Pons (tissue), 1 donor: ENCODE measurements at regions not wholly inside any gene's neighbourhood (a gene's known extent, or its start where the extent isn't known, plus 50 kb on each side); places are given as distances from the start of the nearest gene placed in this dataset.
A peak's percentile ranks its signal among the peaks of the same experiment; 100 is the strongest.
"Not testable (repeated sequence)": the region's sequence is repeated elsewhere in the genome, so short reads cannot be mapped to it uniquely, and the experiment has no call there.

ENCODE experiments used
- DNase-seq: peaks from one replicate; pipeline ENCODE4 v3.0.0-alpha.2; 2016; ENCODE audit warnings: low spot score

DNA sequence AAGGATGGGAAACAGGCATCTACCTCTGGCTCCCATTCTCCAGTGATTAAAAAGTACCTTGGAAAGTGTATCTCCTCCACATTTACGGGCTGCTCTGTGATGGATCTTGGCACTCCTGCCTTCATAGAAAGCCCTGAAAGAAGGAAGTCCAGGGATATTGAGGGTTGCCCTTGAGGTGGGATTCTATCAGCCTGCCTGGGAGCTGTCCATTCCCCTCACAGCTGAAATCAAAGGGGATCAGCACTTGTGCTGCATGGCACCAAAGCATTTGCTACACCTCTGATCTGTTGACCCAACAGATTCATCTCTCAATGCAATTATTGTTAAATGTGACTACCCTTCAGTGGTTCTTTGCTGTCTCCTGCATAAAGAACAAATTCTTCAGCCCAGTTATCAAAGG, 442.0 kb upstream of the RUNX1 start:
- no peak for DNase-seq

DNA sequence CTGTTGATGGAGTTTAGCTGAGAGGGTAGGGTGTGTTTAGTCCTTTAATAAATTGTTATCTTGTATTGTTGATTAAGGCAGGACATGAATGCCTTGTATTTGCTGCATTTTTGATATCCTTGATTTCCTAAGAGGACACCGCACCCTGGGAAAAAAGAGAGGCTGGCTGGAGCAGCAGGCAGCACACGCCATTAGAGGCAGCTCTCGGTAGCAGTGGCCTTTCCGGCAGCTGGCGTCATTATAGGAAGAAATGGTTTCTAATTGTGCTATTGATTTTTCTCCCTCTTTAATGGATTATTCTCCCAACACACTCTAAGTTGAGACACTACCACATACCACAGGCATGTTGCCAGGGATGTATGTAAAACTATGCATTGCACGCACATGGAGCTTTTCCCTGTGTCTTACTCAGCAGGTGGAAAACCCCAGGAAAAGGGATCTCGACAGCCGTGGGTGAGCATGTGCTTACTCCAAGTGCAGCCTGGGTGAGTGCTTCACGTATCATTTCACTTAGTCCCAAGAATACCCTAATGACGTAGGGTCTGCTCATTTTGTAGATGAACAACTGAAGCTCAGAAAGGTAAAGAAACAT, 440.4 kb upstream of the RUNX1 start:
- no peak for DNase-seq

DNA sequence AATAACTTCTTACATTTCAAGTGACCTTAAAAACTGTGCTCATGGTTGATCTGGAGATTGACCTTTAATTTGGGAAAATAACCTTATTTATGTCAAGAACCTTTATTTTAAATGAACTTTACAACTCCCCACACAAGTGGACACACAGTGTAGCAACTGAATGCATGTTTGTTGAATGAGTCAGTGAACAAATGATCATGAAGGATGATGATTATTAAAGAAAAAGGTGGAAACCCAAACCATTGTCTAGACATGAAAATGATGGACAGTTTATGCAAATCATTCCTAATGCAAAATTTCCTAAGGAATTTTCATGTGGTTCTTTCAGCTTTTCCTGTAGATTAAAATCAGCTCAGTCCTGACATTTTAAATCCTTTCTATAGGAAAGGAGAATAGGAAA, 439.8 kb upstream of the RUNX1 start:
- no peak for DNase-seq

DNA sequence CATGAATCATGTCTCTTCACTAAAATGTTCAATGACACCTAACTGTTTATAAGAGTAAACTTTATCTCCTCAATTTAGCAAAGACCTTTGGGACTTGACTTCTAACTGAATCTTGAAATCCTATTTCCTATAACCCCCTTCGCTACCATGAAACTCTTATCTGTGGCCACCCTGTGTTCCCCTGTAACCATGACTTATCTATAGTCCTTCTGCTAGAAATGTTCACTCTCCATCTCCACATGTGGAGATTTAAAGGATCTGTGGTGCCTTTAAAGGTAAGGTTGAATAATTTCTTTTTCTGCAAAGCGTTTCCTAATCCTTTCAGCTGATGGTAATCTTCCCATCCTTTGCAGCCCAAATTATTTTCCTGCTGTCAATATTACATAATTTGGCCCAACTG, 436.3 kb upstream of the RUNX1 start:
- DNase-seq, result no peak

DNA sequence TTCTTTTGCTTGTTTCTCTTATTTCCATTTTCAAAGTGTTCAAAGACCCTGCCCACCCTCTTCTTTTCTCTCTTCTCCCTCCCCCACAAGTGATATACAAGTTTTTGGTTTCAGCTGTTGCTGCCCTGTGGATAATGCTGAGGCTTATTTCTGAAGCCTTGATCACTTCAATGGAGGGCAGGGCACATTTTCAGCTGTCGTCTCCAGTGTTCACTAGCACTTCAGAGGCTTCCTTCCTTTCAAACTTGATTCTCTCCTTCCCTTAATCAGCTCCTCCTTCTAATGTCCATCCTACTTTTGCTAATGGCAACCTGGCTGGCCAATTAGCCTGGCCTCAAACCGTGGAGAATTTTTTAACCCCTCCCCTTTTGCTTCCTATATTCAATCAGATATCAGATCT, 435.7 kb upstream of the RUNX1 start:
- no peak for DNase-seq

DNA sequence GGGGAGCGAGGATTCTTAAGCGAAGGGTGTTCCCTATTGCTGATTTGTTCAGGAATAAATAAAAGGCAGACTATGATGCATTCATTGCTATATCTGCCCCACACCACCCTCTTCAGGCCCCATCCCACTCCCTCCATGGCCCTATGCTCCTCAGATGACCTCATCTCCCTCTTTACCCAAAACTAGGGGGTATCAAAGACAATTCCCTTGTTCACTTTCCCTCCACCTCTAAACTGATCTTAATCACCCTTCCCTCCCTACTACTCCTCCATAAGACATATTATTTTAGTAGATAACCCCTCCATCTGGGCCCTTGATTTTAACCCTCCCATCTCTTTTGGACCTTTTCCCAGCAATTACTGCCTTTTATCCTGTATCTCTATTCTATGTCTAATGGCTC, 434.9 kb upstream of the RUNX1 start:
- DNase-seq, result no peak

DNA sequence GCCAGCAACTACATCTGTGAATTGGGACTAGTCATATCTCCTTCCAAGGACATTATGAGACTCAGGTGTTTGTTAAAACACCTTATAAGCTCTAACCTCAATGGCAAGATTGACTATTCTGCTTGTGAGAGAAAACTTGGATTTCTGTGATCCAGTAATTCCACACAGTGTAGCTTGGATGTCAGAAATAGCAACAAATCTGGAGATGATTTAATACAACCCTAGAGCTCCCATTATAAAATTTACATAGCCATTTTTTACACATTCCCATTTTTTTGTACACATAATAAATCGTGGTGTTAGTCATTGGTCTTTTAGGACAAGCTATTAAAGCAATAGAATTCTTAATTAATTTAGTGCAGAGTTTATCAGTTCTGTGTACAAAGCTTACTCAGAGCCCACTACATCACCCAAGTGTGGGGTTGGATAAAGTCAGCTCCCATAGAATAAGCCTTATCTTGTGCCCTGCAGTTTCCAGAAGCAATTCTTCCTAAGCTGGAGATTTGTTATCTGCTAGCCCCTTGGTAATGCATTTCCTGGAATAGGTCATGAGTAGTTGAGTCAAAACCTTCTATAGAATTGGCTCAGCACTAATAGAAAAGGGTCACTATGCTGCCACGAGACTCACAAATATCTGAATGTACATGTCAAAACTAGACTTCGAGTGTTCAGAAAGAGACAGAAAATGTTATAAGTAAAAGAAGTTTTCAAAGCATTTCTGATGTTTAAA, 434.0 kb upstream of the RUNX1 start:
- no peak for DNase-seq

DNA sequence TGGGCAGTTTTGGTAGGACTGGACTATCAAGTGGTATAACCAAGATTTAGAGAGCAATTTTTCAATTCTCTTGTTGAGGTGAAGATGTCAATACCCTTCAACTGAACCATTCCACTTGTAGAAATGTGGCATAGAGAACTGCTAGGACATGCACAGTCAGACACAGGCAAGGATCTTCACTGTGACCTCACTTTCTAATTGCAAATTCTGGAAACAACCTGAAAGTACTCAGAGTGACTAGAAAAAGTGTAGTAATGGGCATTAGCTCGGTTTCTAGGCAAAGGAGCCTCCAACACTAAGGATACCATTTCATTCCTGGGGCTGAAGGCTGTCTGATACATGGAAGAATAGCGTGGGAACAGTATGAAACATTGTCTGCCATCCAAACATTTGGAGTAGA, 433.0 kb upstream of the RUNX1 start:
- no peak for DNase-seq

DNA sequence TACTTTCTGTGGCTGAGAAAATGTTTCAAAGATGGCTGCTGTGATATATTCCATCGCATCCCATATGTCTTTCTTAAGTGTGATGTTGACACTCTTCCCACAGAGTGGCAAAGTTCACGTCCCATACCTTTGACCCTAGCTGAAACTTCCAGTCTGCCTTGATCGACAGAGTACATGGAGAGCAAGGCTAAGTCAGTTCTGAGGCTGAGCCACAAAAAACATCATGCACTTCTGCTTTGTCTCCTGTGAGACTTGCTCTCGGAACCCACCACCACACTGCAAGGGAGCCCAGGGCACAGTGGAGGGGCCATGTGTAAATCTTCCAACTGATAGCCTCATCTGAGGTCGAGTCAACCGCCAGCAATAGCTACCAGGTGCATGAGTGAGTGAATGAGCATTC, 431.9 kb upstream of the RUNX1 start:
- DNase-seq, result no peak

DNA sequence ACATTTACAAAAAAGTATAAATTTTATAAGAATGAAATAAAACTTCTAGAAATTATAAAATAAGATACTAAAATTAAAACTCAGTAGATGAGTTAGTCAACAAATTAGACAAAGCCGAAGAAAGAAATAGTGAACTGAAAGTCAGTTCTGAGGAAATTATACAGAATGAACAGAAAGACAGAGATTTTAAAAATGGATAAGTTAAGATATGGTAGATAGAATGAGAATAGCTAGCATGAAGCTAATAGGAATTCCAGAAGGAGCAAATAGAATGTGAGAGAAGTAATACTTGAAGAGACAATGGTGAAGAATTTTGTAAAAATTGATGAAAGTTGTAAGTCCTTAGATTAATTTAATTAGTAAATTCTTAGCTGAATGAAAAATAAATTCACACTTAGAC, 430.4 kb upstream of the RUNX1 start:
- DNase-seq, result no peak

DNA sequence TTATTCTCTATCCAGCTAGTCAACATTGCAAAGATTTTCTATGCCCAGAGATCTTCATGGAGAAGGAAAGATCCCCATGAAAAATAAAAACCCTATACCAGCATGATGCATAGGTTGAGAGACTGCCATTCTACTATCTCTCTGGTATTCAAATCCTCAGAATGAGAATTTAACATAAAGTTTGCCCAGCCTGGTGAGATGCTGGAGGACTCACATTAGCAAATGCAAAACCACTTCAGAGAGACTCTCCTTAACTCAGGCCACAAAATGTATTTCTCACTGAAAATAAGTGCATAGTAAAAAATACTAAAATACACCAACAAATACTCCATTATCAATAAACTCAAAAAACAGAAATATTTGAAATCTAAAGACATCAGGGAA, 430.0 kb upstream of the RUNX1 start:
- no peak for DNase-seq

DNA sequence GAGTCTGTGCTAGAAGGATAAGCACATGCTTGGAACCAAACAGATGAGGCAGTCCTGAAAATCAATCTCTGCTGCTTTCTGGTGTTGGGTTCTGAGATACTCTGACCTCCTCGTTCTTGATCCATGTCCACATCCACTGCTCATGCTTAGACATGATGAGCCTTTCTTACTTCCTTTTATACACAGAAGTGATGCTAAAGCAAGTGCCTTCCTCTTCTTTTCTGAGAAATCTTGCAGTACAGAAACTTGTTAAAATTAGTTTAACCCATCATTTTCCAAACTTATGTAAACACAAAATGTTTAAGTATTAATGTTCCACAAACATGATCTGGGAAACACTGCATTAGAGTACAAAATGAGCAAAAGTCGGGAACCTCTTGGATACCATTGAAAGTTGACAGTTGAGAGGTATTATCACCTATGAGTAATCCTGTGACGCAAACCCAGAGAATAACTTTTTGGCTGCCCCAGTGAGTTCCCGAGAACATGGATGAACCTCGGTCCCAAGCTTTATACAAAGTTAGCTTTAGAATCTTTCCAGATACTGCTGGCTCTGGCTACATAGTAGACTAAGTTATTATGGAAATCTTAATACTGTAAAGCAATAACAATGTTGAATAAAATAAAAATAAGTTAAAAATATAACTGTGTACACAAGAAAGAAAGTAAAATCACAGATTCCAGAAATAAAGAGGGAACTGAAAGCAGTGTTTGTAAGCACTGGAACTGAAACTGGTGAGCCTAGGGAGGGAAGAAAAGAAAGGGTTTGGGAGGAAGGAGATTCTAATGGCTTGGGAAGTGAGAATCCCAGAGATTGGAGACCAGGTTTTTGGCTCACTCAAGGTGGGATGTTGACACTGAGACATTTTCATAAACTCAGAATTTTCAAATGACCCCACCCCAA, 429.3 kb upstream of the RUNX1 start:
- peak; percentile 67 for DNase-seq

DNA sequence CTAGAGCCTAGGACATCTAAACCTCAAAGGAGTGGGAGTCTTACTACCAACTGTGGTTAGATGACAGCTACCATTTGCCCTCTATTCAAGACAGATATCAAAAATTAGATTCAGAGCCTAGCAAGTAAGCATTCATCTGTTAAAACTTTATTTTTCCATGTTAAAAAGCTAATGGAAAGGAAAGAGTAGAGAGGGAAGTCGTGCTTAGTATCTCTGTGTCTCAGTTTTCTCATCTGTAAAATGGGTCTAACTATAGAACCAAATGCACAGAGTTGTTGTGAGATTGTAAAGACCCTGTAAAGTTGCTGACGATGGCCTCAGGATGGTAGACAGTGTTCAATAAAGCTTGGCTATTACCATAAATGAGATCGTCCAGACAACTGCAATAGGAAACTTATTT, 428.5 kb upstream of the RUNX1 start:
- no peak for DNase-seq

DNA sequence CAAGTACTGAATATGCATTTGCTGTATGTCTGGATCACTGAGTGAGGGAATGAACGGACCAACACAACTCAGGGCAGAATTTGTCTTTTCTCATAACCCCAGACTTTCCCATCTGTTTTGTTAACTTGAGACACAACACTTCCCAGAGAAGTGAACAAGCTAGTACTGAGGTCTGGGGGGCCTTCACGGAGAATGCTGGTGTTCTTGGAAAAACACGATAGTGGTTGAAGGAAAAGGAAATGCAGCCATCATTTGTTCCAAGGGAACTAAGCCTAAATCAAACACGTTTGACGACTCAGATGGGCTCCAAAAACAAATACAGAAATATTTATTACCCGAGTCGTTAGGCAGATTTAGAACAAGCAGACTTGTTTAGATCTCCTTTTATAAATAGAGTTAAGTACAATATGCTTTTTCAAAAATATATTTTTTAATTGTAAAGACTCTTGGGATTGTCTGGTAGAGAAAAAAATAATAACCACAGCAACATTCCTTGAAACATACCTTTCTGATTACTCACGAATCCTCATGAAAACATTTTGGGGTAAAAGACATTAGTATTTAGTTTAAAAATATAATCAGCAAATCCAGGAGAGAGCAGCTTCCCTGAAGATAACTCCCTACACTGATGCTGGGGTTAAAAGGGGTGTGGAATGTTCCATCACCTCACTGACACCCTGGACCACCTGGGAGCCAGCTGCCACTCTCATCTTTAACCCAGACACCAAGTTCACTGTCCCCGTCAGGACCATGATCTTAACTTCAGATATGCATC, 427.7 kb upstream of the RUNX1 start:
- no peak for DNase-seq

DNA sequence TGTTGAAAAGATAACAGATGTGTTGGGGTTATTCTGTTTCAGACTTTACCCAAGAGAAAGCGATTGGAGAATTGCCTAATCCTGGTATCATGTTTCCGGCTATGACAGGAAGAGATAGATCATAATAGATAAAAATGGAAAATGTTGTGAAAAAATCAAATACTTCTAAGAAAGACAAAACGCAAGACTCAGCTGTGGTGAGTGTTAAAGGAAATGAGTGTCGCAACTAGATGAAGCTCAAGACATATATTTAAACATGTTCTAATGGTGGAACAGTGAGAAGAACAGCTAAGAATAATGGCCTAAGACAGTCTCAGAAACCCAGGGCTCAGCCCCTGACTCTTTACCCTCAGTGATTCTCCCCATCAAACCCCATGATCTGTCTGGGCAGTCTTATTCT, 426.7 kb upstream of the RUNX1 start:
- peak; percentile 31 for DNase-seq

DNA sequence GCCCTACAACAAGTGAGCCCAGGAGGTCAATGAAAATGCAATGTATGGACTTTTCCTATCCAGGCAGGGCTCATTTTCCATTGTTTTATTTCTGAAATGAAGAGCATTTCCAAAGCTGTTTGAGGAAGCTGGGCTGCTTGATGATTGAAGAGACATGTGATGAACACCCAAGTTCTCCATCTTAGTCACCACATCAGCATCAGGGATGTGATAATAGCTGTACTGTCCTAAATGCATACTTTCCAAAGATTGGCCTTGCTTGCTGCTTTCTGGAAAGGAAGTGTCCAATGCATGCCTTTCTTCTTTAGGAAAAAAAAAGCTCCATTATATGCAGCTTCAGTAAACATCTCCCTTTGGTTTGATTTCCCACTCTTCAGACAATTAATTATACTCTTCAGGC, 425.9 kb upstream of the RUNX1 start:
- peak; percentile 73 for DNase-seq

DNA sequence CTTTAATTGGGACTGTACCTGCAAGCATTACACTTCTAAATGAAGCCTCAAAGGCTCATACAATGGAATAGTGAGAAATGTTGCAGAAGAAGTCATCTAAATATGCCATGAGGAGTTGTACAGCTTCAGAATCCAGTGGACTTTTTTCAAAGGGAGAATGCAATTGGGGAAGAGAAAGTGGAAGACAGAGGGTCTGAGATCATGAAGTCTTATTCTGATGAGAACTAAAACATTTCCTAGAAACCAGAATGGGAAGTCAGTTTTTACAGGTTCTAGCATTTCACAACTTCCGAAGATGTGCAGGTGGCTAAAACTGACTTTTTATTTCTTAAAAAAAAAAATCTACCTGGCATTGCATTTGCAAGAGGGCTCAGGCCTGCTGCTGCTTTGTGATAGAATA, 424.4 kb upstream of the RUNX1 start:
- DNase-seq, result peak; percentile 65

DNA sequence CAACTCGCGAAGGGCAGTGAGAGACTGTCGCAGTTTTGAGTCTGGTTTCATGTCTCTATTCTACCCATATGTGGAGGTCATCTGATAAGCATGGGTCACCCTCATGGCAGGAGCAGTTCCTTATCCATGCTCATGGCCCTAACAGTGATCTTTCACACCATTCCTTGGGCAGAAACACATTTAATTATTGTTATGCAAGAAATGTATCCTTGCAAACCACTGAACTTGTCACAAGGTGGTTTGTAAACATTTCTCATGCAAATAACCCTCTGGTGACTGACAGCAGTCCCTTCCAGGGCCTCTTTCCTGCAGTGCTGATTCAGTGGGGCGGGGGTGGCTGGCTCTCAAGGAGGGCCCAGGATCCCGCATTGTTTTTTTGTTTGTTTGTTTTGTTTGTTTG, 421.4 kb upstream of the RUNX1 start:
- no peak for DNase-seq

DNA sequence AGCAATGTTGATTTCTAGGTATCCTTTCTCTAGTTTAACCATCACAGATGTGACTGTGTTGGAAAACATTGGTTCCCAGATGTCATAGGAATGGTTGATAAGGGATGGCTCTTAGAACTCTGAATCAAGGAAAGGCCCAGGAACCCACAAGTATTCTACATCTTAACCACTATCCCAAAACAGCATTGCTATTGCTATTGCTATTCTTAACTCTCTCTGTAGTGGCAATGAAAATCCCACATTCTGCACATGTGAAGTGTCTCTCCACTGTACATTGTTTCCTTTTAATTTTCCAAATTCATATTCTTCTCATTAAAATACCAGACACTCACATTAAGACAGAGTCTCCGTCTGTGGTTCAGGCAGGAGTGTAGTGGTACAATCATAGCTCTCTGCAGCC, 420.4 kb upstream of the RUNX1 start:
- no peak for DNase-seq

DNA sequence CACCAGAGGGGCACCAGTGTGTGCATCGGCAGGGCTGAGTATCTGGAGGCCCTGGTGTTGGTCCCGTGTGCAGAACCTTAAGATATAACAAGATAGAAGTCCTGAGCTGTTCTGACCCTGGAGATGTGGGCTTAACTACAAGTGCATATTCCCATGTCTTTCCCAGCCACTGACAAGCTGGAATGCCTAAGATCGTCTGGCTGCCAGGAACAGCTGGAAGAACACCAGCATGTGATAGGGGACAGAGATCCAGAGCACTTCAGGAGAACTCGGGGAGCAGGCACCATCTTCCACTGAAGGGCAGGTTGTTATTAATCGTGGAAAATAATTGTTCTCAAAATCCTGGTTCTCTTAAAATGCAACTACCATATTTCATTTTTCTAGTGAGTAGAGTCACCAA, 419.9 kb upstream of the RUNX1 start:
- no peak for DNase-seq

DNA sequence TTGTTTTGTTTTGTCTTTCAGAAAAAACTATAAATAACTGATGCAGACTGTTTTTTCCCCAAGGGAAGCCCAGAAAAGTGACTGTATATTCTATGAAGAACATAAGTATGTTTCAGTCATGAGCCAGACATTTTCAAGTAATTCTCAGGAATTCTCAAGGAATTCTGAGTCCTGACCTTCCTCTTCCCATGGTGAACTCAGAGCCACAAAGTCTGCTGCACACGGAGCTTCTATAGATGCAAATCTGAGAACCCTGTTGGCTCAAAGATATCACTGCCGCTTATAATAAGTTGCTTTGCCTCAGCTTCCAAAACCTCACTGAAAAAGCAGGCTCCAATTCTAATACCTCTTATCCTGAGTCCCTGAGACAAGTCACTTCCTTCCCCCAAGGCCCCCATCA, 418.5 kb upstream of the RUNX1 start:
- no peak for DNase-seq

DNA sequence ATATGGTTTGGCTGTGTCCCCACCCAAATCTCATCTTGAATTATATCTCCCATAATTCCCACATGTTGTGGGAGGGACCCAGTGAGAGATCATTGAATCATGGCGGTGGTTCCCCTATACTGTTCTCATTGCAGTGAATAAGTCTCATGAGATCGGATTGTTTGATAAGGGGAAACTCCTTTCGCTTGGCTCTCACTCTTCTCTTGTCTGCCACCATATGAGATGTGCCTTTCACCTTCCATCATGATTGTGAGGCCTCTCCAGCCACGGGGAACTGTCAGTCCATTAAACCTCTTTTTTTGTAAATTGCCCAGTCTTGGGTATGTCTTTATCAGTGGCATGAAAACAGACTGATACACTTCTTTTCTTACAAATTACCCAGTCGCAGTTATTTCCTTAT, 417.6 kb upstream of the RUNX1 start:
- not testable (repeated sequence) for DNase-seq
